HEK293 (cell line): ENCODE measurements at regions not wholly inside any gene's neighbourhood (a gene's known extent, or its start where the extent isn't known, plus 50 kb on each side); places are given as distances from the start of the nearest gene placed in this dataset.

Experiments
- CTCF ChIA-PET: fragments of 350-600 bp; formaldehyde crosslinking; extraction: SDS; loops from one replicate; lab custom pipeline; 2021; ENCODE audit warnings: antibody characterized with exemption; lab: Yijun Ruan, JAX
- POLR2A ChIA-PET: fragments of 300-600 bp; formaldehyde crosslinking; extraction: SDS; loops from one replicate; lab custom pipeline; 2020; ENCODE audit warnings: antibody characterized with exemption, inconsistent platforms; lab: Yijun Ruan, JAX
- H3K27ac ChIP-seq: fragments of 200-500 bp; sonication (Bioruptor generic); 2 replicates; pipeline ENCODE4 v1.5.1; 2014; ENCODE audit warnings: low read depth, low read length, control low read depth, inconsistent platforms; ENCODE audit errors: extremely low read depth
- H3K36me3 ChIP-seq, 2 experiments: fragments of 200-500 bp in 1 of 2; sonication (Bioruptor generic) in 1 of 2; 1 replicate in 1 of 2; 2 replicates in 1 of 2; pipeline ENCODE4 v1.5.1; 2014 to 2017; ENCODE audit warnings: inconsistent platforms in 2 of 2, low read length in 2 of 2; ENCODE audit not compliant: control insufficient read depth in 2 of 2, insufficient read depth in 1 of 2
- H3K4me1 ChIP-seq: fragments of 200-500 bp; sonication (Bioruptor generic); 2 replicates; pipeline ENCODE4 v1.5.1; 2014; ENCODE audit warnings: mild to moderate bottlenecking, low read length, inconsistent platforms; ENCODE audit not compliant: control insufficient read depth, insufficient read depth
- H3K4me3 ChIP-seq: 2 replicates; pipeline ENCODE4 v1.5.1; 2011; ENCODE audit warnings: low read depth, mild to moderate bottlenecking, control low read depth, low read length, moderate library complexity
- H3K9me3 ChIP-seq: fragments of 200-500 bp; sonication (Bioruptor generic); 2 replicates; pipeline ENCODE4 v1.5.1; 2014; ENCODE audit warnings: low read depth, low read length, inconsistent platforms; ENCODE audit not compliant: control insufficient read depth, insufficient read depth
- HOXC10 ChIP-seq: sonication (generic); formaldehyde crosslinking; IDR thresholded peaks from 2 replicates; pipeline ENCODE4 v1.8.1; 2023; ENCODE audit warnings: mild to moderate bottlenecking, missing genetic modification reagents
- OSR2 ChIP-seq: fragments of 450-650 bp; formaldehyde crosslinking; IDR thresholded peaks from 2 replicates; pipeline ENCODE4 v1.5.1; 2016; ENCODE audit warnings: missing biosample characterization, missing genetic modification characterization
- SALL2 ChIP-seq: fragments of 450-650 bp; formaldehyde crosslinking; IDR thresholded peaks from 2 replicates; pipeline ENCODE4 v1.5.0; 2017; ENCODE audit warnings: missing biosample characterization, mild to moderate bottlenecking, missing genetic modification characterization, borderline replicate concordance
- SP7 ChIP-seq: fragments of 450-650 bp; formaldehyde crosslinking; IDR thresholded peaks from 2 replicates; pipeline ENCODE4 v1.5.1; 2016; ENCODE audit warnings: missing biosample characterization, missing genetic modification characterization
- ZBTB1 ChIP-seq: fragments of 450-650 bp; formaldehyde crosslinking; IDR thresholded peaks from 2 replicates; pipeline ENCODE4 v1.5.1; 2016; ENCODE audit warnings: missing biosample characterization, missing genetic modification characterization
- ZFP69B ChIP-seq: fragments of 450-650 bp; formaldehyde crosslinking; IDR thresholded peaks from 2 replicates; pipeline ENCODE4 v1.5.1; 2016; ENCODE audit warnings: missing biosample characterization, missing genetic modification characterization
- ZNF114 ChIP-seq: fragments of 450-650 bp; formaldehyde crosslinking; IDR thresholded peaks from 2 replicates; pipeline ENCODE4 v1.5.0; 2017; ENCODE audit warnings: missing biosample characterization, missing genetic modification characterization
- ZNF121 ChIP-seq: fragments of 450-650 bp; formaldehyde crosslinking; IDR thresholded peaks from 2 replicates; pipeline ENCODE4 v1.5.1; 2016; ENCODE audit warnings: missing biosample characterization, missing genetic modification characterization
- ZNF133 ChIP-seq: fragments of 450-650 bp; formaldehyde crosslinking; IDR thresholded peaks from 2 replicates; pipeline ENCODE4 v1.5.1; 2016; ENCODE audit warnings: missing biosample characterization, missing genetic modification characterization
- ZNF140 ChIP-seq: fragments of 450-650 bp; formaldehyde crosslinking; IDR thresholded peaks from 2 replicates; pipeline ENCODE4 v1.5.1; 2016; ENCODE audit warnings: missing biosample characterization, missing genetic modification characterization
- ZNF184 ChIP-seq: fragments of 450-650 bp; IDR thresholded peaks from 2 replicates; pipeline ENCODE4 v1.5.1; 2018; ENCODE audit warnings: missing biosample characterization, mild to moderate bottlenecking, missing genetic modification characterization
- ZNF223 ChIP-seq: fragments of 450-650 bp; formaldehyde crosslinking; IDR thresholded peaks from 2 replicates; pipeline ENCODE4 v1.5.1; 2016; ENCODE audit warnings: missing biosample characterization, missing genetic modification characterization
- ZNF23 ChIP-seq: fragments of 450-650 bp; formaldehyde crosslinking; IDR thresholded peaks from 2 replicates; pipeline ENCODE4 v1.5.1; 2016; ENCODE audit warnings: missing biosample characterization, missing genetic modification characterization, borderline replicate concordance
- ZNF280D ChIP-seq: fragments of 450-650 bp; formaldehyde crosslinking; IDR thresholded peaks from 2 replicates; pipeline ENCODE4 v1.5.1; 2016; ENCODE audit warnings: missing biosample characterization, missing genetic modification characterization
- ZNF292 ChIP-seq: fragments of 450-650 bp; formaldehyde crosslinking; IDR thresholded peaks from 2 replicates; pipeline ENCODE4 v1.5.1; 2016; ENCODE audit warnings: low read depth, missing biosample characterization, missing genetic modification characterization, borderline replicate concordance
- ZNF302 ChIP-seq: fragments of 450-650 bp; formaldehyde crosslinking; IDR thresholded peaks from 2 replicates; pipeline ENCODE4 v1.5.1; 2016; ENCODE audit warnings: missing biosample characterization, missing genetic modification characterization, low read depth
- ZNF510 ChIP-seq: fragments of 450-650 bp; formaldehyde crosslinking; IDR thresholded peaks from 2 replicates; pipeline ENCODE4 v1.5.1; 2018; ENCODE audit warnings: mild to moderate bottlenecking, missing genetic modification characterization, missing biosample characterization; ENCODE audit not compliant: insufficient replicate concordance
- ZNF521 ChIP-seq: fragments of 450-650 bp; formaldehyde crosslinking; IDR thresholded peaks from 2 replicates; pipeline ENCODE4 v1.5.1; 2017; ENCODE audit warnings: missing biosample characterization, mild to moderate bottlenecking, missing genetic modification characterization
- ZNF585B ChIP-seq: fragments of 450-650 bp; formaldehyde crosslinking; IDR thresholded peaks from 2 replicates; pipeline ENCODE4 v1.5.1; 2016; ENCODE audit warnings: missing biosample characterization, missing genetic modification characterization
- ZNF664 ChIP-seq: fragments of 450-650 bp; formaldehyde crosslinking; IDR thresholded peaks from 2 replicates; pipeline ENCODE4 v1.5.1; 2016; ENCODE audit warnings: missing biosample characterization, missing genetic modification characterization
- ZSCAN30 ChIP-seq: fragments of 450-650 bp; IDR thresholded peaks from 2 replicates; pipeline ENCODE4 v1.5.1; 2018; ENCODE audit warnings: missing biosample characterization, mild to moderate bottlenecking, missing genetic modification characterization, moderate library complexity
- TF ChIP-seq, protein P1 (sequence below): fragments of 450-650 bp; formaldehyde crosslinking; IDR thresholded peaks from 2 replicates; pipeline ENCODE4 v1.5.1; 2016; ENCODE audit warnings: missing biosample characterization, missing genetic modification characterization
- TF ChIP-seq, protein P2 (sequence below): fragments of 450-650 bp; formaldehyde crosslinking; IDR thresholded peaks from 2 replicates; pipeline ENCODE4 v1.5.1; 2016; ENCODE audit warnings: missing biosample characterization, missing genetic modification characterization
- TF ChIP-seq, protein P3 (sequence below): fragments of 450-650 bp; formaldehyde crosslinking; IDR thresholded peaks from 2 replicates; pipeline ENCODE4 v1.5.1; 2016; ENCODE audit warnings: missing biosample characterization, missing genetic modification characterization

GRCh38 chr5:82812575-82812974 is 264.6 kb downstream of the TMEM167A start:
- H3K36me3 ChIP-seq = no peaks in the 10 kb centered on the region
- H3K9me3 ChIP-seq = no peaks in the 10 kb centered on the region
- POLR2A ChIA-PET = no interaction called here
- no peak overlapping the region for H3K4me3 ChIP-seq
- CTCF ChIA-PET = no interaction called here
- TF ChIP-seq, protein P1, sequence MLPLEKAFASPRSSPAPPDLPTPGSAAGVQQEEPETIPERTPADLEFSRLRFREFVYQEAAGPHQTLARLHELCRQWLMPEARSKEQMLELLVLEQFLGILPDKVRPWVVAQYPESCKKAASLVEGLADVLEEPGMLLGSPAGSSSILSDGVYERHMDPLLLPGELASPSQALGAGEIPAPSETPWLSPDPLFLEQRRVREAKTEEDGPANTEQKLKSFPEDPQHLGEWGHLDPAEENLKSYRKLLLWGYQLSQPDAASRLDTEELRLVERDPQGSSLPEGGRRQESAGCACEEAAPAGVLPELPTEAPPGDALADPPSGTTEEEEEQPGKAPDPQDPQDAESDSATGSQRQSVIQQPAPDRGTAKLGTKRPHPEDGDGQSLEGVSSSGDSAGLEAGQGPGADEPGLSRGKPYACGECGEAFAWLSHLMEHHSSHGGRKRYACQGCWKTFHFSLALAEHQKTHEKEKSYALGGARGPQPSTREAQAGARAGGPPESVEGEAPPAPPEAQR (tag by site-specific recombination) = no peak
- no peak for TF ChIP-seq ZFP69B (tag by site-specific recombination)
- no peak for TF ChIP-seq ZBTB1 (tag by site-specific recombination)
- no peak for TF ChIP-seq OSR2 (tag by site-specific recombination)
- TF ChIP-seq SP7 = no peak
- no peak for TF ChIP-seq ZNF23
- no peak for TF ChIP-seq ZNF114 (tag by site-specific recombination)
- TF ChIP-seq ZNF510 (tag by site-specific recombination) = no peak
- TF ChIP-seq ZNF302 (tag by site-specific recombination) = no peak
- no peak for TF ChIP-seq ZNF223 (tag by site-specific recombination)
- no peak for TF ChIP-seq ZNF121
- TF ChIP-seq, protein P2, sequence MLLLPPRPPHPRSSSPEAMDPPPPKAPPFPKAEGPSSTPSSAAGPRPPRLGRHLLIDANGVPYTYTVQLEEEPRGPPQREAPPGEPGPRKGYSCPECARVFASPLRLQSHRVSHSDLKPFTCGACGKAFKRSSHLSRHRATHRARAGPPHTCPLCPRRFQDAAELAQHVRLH (tag by site-specific recombination) = no peak
- no peak for TF ChIP-seq SALL2 (tag by site-specific recombination)
- no peak for TF ChIP-seq ZNF585B
- TF ChIP-seq ZNF280D (tag by site-specific recombination) = no peak
- no peak for TF ChIP-seq ZNF133 (tag by site-specific recombination)
- TF ChIP-seq, all 188 proteins: peak for 0
- H3K4me1 ChIP-seq = no peaks in the 10 kb centered on the region
- no peak overlapping the region for H3K27ac ChIP-seq

- Histone ChIP-seq H3K36me3 (no peaks in the 10 kb centered on the region), H3K4me3 (no peak overlapping the region), H3K9me3 (no peaks in the 10 kb centered on the region), H3K27ac (no peak overlapping the region), H3K4me1 (no peaks in the 10 kb centered on the region)
- TF ChIP-seq ZNF133 (tag by site-specific recombination) (no peak), ZNF664 (tag by site-specific recombination) (no peak), ZNF140 (tag by site-specific recombination) (no peak)
- ChIA-PET POLR2A (no interaction called here), CTCF (no interaction called here)
Measured at GRCh38 chr5:82811490-82811889, 265.7 kb downstream of the TMEM167A start.

DNA sequence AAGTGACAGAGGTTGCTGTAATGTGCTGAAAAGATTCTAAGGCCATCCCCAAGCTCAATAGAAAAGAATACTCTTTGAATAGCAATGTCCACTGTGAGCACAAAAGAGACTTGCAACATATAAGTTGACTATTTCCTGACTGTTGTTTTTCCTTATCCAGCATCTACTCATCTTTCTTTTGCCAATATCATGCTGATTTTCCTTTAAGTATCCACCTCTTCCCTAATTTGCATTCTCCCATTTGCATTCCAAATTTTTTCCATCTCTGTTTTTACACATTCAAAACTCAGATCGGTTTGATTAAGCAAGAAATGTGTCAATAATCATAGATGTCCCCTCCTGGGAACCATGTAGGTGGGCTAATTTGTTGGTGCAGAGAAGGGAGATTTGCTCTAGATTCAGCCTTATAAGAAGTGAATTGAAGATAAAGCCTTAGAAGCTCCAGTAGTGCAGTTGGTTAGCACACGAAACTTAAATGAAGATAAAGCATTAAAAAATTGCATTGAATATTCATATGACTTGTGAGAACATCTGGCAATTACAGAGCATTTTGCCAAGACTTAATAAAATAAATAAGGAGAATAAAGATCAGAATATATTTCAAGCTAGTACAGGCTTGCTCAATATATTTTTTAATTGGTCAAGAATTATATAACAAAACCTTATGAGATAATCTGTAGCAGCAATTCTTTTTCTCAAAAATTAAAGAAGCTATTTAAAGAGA is 267.6 kb downstream of the TMEM167A start:
- ChIA-PET CTCF (no interaction called here), POLR2A (no interaction called here)
- Histone ChIP-seq H3K4me1 (no peaks in the 10 kb centered on the region), H3K27ac (no peak overlapping the region), H3K36me3 (no peaks in the 10 kb centered on the region), H3K4me3 (no peak overlapping the region), H3K9me3 (no peaks in the 10 kb centered on the region)
- TF ChIP-seq ZSCAN30 (tag by site-specific recombination) = no peak
- TF ChIP-seq ZNF292 = no peak
- TF ChIP-seq ZNF184 (tag by site-specific recombination) = no peak
- TF ChIP-seq HOXC10 (CRISPR knock-in tag) = no peak
- TF ChIP-seq ZNF521 (tag by site-specific recombination) = no peak
- TF ChIP-seq, protein P3, sequence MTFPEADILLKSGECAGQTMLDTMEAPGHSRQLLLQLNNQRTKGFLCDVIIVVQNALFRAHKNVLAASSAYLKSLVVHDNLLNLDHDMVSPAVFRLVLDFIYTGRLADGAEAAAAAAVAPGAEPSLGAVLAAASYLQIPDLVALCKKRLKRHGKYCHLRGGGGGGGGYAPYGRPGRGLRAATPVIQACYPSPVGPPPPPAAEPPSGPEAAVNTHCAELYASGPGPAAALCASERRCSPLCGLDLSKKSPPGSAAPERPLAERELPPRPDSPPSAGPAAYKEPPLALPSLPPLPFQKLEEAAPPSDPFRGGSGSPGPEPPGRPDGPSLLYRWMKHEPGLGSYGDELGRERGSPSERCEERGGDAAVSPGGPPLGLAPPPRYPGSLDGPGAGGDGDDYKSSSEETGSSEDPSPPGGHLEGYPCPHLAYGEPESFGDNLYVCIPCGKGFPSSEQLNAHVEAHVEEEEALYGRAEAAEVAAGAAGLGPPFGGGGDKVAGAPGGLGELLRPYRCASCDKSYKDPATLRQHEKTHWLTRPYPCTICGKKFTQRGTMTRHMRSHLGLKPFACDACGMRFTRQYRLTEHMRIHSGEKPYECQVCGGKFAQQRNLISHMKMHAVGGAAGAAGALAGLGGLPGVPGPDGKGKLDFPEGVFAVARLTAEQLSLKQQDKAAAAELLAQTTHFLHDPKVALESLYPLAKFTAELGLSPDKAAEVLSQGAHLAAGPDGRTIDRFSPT (tag by site-specific recombination) = no peak
